ENCODE measurements at regions not wholly inside any gene's neighbourhood (a gene's known extent, or its start where the extent isn't known, plus 50 kb on each side); places are given as distances from the start of the nearest gene placed in this dataset.
"Not testable (repeated sequence)": the region's sequence is repeated elsewhere in the genome, so short reads cannot be mapped to it uniquely, and the experiment has no call there.

DNA sequence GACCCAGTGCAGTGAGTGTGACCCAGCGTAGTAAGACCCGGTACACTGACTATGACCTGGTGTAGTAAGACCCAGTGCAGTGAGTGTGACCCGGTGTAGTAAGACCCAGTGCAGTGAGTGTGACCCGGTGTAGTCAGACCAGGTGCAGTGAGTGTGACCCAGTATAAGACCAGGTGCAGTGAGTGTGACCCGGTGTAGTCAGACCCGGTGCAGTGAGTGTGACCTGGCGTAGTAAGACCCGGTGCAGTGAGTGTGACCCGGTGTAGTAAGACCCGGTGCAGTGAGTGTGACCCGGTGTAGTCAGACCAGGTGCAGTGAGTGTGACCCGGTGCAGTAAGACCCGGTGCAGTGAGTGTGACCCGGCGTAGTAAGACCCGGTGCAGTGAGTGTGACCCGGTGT lies 134.2 kb upstream of the SFSWAP start:
- not testable (repeated sequence) for TF ChIP-seq CTCF (IDR thresholded peaks at IDR 0.05; ENCODE audit: low read length); EZH2 (IDR thresholded peaks at IDR 0.05; ENCODE audit: borderline replicate concordance, low read length)

Measured in OCI-LY1 (cell line).